SJCRH30 (cell line): ENCODE measurements at regions not wholly inside any gene's neighbourhood (a gene's known extent, or its start where the extent isn't known, plus 50 kb on each side); places are given as distances from the start of the nearest gene placed in this dataset.
A peak's percentile ranks its signal among the peaks of the same experiment; 100 is the strongest.

Experiments used
- DNase-seq, 2 experiments: peaks; one replicate each; pipeline ENCODE4 v3.0.0-alpha.2; 2015 to 2020
- H3K27ac ChIP-seq: fragments of 250-450 bp; sonication (Bioruptor Pico); 2 replicates; pipeline ENCODE4 v1.5.1; 2020; ENCODE audit warnings: mild to moderate bottlenecking, moderate library complexity
- H3K27me3 ChIP-seq: fragments of 250-450 bp; sonication (Bioruptor Pico); 2 replicates; pipeline ENCODE4 v1.5.1; 2020; ENCODE audit warnings: mild to moderate bottlenecking, moderate library complexity
- H3K36me3 ChIP-seq: fragments of 250-450 bp; sonication (Bioruptor Pico); 2 replicates; pipeline ENCODE4 v1.5.1; 2020; ENCODE audit warnings: mild to moderate bottlenecking, moderate library complexity
- H3K4me1 ChIP-seq: fragments of 250-450 bp; sonication (Bioruptor Pico); 2 replicates; pipeline ENCODE4 v1.5.1; 2020; ENCODE audit warnings: mild to moderate bottlenecking, moderate library complexity
- H3K4me3 ChIP-seq: fragments of 250-450 bp; sonication (Bioruptor Pico); 2 replicates; pipeline ENCODE4 v1.5.1; 2020; ENCODE audit warnings: mild to moderate bottlenecking, moderate library complexity
- H3K9me3 ChIP-seq: fragments of 250-450 bp; sonication (Bioruptor Pico); replicated peaks from 2 replicates; pipeline ENCODE4 v1.5.1; 2020; ENCODE audit warnings: mild to moderate bottlenecking, moderate library complexity

DNA sequence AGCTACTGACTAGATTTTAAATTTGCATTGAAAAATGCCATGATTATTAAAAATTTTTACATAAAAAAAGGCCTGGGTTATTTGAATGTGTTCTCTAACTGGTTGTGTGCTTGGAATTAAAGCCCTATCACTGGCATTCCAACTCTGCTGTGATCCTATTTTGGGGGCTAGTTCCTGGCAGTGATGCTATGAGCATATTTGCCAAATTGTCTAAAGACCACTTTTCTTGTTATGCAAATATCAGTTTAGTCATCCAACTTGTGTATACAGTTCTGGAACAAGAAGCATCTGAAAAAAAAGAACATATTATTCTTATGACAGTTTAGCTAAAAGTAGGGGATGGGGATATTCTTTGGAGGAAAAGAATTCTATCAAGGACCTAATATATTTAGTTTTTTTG lies 243.4 kb upstream of the ZNF717 start:
- DNase-seq, result no peak
- H3K27me3 ChIP-seq, result no peaks in the 10 kb centered on the region
- no peaks in the 10 kb centered on the region for H3K9me3 ChIP-seq
- no peak overlapping the region for H3K27ac ChIP-seq
- H3K4me1 ChIP-seq, result no peaks in the 10 kb centered on the region
- no peaks in the 10 kb centered on the region for H3K36me3 ChIP-seq
- no peak overlapping the region for H3K4me3 ChIP-seq

DNA sequence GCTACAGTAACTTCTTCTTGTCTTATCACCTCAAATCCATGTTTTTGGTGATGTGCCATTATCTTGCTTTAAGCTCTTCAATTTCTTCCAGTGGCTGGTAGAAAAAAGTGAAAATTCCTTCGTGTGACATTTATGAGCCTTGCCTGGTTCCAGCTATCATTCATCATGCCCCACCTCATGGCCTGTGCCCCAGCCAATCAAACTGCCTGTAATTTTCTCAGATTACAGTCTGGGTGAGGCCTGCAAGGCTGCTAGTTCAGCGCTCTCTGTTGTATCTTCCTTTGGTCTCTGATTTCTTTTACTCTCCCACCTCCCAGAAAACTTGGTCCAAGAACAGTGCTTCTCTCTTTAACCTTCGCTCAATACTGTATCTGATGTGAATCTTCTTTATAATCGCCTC lies 249.3 kb upstream of the ZNF717 start:
- Histone ChIP-seq H3K4me3 (no peak overlapping the region), H3K4me1 (peaks cover 6% of the 10 kb centered on the region), H3K9me3 (no peaks in the 10 kb centered on the region), H3K27me3 (no peaks in the 10 kb centered on the region), H3K36me3 (no peaks in the 10 kb centered on the region), H3K27ac (no peak overlapping the region)
- DNase-seq, result no peak

DNA sequence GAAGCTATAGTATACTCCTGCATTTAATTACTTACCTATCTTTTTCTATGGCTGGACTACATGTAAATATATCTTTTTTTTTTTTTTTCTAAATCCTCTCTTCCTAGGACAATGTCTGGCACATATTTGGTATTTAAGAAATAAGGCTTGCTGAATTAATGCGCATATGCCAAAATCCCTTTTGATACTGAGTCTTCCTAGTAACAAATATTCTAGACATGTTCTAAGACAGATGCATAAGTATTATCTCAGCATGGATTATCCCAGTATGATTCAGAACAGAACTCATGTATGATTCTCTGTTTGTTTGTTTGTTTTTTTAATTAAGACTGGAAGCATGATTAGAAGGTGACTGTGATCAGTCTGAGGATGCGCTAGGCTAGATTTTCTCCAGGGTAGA lies 249.8 kb upstream of the ZNF717 start:
- DNase-seq, result no peak
- no peaks in the 10 kb centered on the region for H3K36me3 ChIP-seq
- H3K27me3 ChIP-seq, result no peaks in the 10 kb centered on the region
- no peak overlapping the region for H3K27ac ChIP-seq
- H3K4me1 ChIP-seq, result peaks cover 8% of the 10 kb centered on the region
- H3K9me3 ChIP-seq, result no peaks in the 10 kb centered on the region
- no peak overlapping the region for H3K4me3 ChIP-seq

DNA sequence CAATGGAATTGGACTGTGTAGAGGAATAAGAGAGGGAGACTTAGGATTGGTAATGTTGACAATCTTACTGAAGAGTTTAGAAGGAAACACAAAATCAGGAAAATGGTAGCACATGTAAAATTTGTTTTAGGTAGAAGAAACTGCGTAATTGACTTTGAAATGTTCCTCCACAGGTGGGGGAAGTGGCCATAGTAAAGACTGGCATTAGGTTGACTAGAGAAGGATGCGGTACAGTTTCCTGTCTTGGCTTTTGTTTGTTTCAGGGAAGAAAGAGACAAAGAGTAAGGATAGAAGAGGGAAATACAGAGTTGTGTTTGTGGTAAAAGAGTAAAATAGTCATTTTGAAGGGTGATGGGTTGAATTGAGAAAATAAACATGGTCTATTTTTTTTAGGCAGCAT lies 253.6 kb upstream of the ZNF717 start:
- H3K27ac ChIP-seq, result no peak overlapping the region
- no peak overlapping the region for H3K4me3 ChIP-seq
- no peaks in the 10 kb centered on the region for H3K27me3 ChIP-seq
- H3K4me1 ChIP-seq, result peaks cover 8% of the 10 kb centered on the region
- no peaks in the 10 kb centered on the region for H3K36me3 ChIP-seq
- no peak for DNase-seq
- H3K9me3 ChIP-seq, result no peaks in the 10 kb centered on the region

DNA sequence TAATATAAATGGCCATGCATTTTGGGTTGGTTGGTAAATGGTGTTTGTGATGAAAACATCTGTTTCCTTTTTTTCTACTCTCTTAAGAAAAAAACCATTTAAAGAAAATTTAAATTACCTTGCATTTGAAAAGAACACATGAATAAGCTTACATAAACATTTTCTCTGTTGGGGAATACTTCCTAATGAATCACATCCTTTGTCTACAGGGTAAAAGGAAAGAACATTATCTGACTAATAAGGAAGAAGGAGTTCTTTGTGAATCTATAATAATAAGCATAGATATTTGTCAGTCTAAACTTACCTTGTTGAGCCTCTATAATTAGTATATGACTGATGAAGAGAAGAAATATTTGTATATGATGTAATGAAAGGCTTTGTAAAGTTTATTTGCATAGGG lies 254.1 kb upstream of the ZNF717 start:
- peaks cover 11% of the 10 kb centered on the region for H3K4me1 ChIP-seq
- H3K4me3 ChIP-seq, result no peak overlapping the region
- H3K27ac ChIP-seq, result no peak overlapping the region
- no peaks in the 10 kb centered on the region for H3K9me3 ChIP-seq
- peak in 1 of 2 experiments; percentile 8 for DNase-seq
- no peaks in the 10 kb centered on the region for H3K27me3 ChIP-seq
- no peaks in the 10 kb centered on the region for H3K36me3 ChIP-seq

DNA sequence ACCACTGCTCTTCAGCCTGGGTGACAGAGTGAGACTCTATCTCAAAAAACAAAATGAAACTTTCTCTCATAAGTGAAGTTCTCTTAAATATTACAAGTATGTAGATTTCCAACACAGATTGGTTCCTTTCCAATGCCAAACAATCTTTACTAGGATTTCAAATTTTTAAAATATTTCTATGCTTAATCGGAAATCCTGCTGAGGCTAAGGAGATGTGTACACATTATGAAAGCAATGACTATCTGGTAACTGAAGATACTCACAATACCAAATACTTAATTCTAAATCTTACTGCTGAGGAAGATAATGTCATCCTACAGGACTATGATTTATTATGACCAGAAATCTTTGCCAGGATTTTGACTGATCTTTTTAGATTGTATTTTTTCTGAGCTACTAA lies 255.6 kb upstream of the ZNF717 start:
- no peaks in the 10 kb centered on the region for H3K9me3 ChIP-seq
- DNase-seq, result no peak

DNA sequence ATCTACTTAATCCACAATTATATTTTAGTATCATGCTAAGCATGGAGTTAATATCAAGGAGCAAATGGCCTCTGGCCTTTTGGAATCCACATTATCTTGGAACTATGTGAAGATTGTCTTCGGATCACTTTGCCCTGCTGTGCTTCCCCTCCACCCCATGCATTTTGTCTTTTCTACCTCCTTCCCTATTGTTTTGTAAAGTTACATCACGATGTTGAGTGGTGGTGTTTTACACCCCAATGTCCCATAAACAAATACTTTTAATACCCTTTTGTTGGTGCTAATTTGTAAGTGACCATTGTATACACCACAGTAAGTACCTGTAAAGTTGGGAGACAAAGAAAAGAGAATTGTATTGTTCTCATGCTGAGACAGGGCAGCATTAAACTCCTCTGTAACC lies 258.4 kb upstream of the ZNF717 start:
- no peaks in the 10 kb centered on the region for H3K9me3 ChIP-seq
- no peaks in the 10 kb centered on the region for H3K36me3 ChIP-seq
- no peak overlapping the region for H3K4me3 ChIP-seq
- H3K27me3 ChIP-seq, result no peaks in the 10 kb centered on the region
- H3K27ac ChIP-seq, result no peak overlapping the region
- peaks cover 25% of the 10 kb centered on the region for H3K4me1 ChIP-seq
- no peak for DNase-seq

More for the DNA sequence above, 255.6 kb upstream of the ZNF717 start:
- Histone ChIP-seq H3K4me1 (peaks cover 24% of the 10 kb centered on the region), H3K4me3 (no peak overlapping the region), H3K36me3 (no peaks in the 10 kb centered on the region), H3K27ac (no peak overlapping the region), H3K27me3 (no peaks in the 10 kb centered on the region)

DNA sequence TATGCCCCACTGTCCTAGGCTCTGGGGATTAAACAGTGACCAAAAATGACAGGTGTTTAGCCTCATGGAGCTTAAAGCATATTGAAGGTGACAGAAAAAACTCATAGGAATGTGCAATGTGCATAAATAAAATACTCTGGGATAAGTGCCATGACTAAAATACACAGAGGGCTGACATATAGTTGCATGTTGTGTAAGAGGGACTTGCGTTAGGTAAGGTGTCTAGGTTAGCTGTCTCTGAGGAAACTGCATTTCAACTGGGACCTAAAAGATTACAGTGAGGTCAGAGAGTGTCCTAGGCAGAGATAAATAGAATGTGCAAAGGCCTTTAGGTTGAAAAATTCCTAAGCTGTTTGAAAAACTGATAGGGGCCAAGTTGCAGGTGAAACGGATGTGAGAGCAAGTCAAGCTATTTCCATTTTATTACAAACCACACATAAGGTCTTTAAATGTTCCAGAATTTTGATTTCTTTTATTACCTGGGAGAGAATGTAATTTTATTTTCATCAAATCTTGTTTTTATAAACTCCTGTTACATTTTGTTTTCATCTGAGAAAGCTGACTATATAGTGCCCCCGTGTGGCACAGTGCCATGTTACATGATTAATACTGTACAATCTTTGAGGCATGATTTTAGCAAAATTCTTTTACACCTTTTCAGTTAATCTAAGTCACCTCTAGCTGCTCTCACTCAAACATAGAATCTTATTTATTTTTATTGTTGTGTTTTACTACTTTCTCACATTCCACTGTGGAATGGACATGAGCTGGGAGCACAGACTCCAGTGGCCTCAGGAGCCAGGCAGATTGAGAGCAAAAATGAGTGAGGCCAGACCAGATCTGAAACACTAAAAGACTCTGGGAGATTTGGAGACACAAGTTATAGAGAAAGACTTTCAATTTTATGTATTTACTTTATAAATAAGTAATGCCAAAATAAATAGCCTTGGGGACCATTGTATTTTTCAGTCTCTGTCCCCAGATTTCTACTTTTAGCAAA lies 259.6 kb upstream of the ZNF717 start:
- peaks cover 16% of the 10 kb centered on the region for H3K4me1 ChIP-seq
- no peaks in the 10 kb centered on the region for H3K36me3 ChIP-seq
- H3K9me3 ChIP-seq, result no peaks in the 10 kb centered on the region
- peak overlapping the region; percentile 3; the same call in 1 of the 2 replicates for H3K27ac ChIP-seq
- H3K27me3 ChIP-seq, result no peaks in the 10 kb centered on the region
- H3K4me3 ChIP-seq, result no peak overlapping the region
- DNase-seq, result peak; percentile 31 to 62

DNA sequence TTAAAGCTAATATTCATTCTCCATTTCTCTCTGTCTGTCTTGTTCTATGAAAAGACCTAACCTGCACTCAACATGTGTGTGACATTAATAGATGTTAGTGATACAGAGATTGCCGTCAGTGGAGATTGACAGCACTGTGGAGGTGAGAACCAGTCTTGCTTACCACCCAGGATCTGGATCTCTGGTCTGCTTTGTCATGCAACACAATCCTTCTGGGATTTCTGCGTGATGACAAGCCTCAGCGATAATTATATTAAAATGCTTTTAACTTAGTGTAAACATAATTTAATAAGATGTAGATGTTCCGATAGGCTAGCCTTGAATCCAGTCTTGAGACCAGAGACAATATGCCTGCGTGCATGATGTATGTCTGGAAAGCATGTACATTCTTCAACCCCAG lies 262.0 kb upstream of the ZNF717 start:
- Histone ChIP-seq H3K27ac (no peak overlapping the region), H3K27me3 (no peaks in the 10 kb centered on the region), H3K36me3 (no peaks in the 10 kb centered on the region), H3K9me3 (no peaks in the 10 kb centered on the region), H3K4me1 (peaks cover 16% of the 10 kb centered on the region), H3K4me3 (no peak overlapping the region)
- DNase-seq, result no peak

DNA sequence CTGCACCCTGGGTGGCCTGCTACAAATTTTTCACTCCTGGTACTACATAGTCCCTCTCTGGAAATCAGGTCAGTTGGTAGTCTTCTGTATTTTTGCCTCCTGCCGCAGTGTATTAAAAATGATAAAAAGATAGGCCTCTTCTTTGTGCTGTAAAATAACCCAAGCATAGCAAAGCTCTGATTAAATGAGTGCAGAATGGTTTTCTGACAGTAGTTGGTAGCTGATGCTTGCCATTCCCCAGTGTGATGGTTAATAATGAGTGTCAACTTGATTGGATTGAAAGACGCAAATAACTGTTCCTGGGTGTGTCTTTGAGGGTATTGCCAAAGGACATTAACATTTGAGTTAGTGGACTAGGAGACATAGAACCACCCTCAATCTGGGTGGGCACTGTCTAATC lies 264.4 kb upstream of the ZNF717 start:
- H3K9me3 ChIP-seq, result no peaks in the 10 kb centered on the region
- no peak overlapping the region for H3K27ac ChIP-seq
- H3K27me3 ChIP-seq, result no peaks in the 10 kb centered on the region
- H3K4me3 ChIP-seq, result no peak overlapping the region
- H3K36me3 ChIP-seq, result no peaks in the 10 kb centered on the region
- DNase-seq, result no peak
- H3K4me1 ChIP-seq, result peaks cover 10% of the 10 kb centered on the region

DNA sequence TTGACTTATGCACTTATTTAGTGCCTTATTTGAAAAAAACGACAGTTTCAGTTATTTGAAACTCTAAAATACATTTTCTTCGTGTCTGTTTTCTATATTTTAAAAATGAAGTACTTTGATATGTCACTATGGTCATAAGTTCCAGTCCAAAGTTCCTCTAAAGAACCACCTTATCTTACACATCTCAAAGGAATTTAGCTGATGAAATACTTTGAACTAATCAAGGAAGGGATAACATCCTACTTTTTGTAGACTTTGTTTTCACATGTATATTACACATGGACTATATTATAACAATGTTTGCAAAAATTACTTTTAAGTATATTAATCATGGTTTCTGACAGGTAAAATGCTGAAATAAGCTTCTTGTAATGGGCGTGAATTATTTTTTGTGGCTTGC lies 265.8 kb upstream of the ZNF717 start:
- no peaks in the 10 kb centered on the region for H3K4me1 ChIP-seq
- no peak overlapping the region for H3K27ac ChIP-seq
- H3K4me3 ChIP-seq, result no peak overlapping the region
- no peaks in the 10 kb centered on the region for H3K27me3 ChIP-seq
- H3K36me3 ChIP-seq, result no peaks in the 10 kb centered on the region
- no peaks in the 10 kb centered on the region for H3K9me3 ChIP-seq
- no peak for DNase-seq

DNA sequence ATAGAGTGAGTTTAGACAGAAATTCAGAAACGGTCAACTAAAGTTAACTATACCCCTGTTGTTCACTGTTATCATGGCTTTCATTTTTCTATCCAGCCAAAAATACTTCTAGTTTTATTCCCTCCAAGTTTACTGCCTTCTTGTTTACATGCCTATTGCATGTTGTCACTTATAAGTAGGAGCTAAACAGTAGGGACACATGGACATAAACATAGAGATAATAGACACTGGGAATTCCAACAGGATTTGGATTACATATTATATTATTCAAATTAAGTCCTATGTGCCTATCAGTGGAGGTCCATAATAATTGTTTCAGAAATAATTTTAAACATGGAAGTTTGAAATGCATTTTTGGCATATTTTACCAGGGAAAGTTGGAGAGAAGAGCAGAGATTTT lies 269.1 kb upstream of the ZNF717 start:
- Histone ChIP-seq H3K27ac (no peak overlapping the region), H3K36me3 (no peaks in the 10 kb centered on the region), H3K27me3 (no peaks in the 10 kb centered on the region), H3K4me1 (no peaks in the 10 kb centered on the region), H3K9me3 (no peaks in the 10 kb centered on the region), H3K4me3 (no peak overlapping the region)
- no peak for DNase-seq

DNA sequence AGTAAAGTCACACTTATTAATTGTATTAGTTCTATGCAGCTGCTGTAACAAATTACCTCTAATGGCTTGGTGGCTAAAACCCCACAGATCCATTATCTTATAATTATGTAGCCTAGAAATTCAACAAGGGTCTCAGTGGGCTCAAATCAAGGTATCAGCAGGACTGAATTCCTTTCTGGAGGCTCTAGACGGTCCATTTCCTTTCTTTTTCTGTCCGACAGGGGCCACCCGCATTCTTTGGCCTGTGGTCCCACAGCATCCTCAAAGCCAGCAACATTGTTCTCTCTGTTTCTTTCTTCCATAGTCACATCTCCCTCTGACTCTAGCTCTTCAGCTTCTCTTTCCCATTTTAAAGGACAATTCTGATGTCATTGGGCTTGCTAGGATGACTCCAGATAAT lies 276.3 kb upstream of the ZNF717 start:
- Histone ChIP-seq H3K36me3 (no peaks in the 10 kb centered on the region), H3K9me3 (no peaks in the 10 kb centered on the region), H3K27me3 (no peaks in the 10 kb centered on the region), H3K4me1 (0 out of 2 replicates have a peak, but pooled peaks cover 2% of the 10 kb centered on the region), H3K4me3 (no peak overlapping the region), H3K27ac (no peak overlapping the region)
- no peak for DNase-seq

DNA sequence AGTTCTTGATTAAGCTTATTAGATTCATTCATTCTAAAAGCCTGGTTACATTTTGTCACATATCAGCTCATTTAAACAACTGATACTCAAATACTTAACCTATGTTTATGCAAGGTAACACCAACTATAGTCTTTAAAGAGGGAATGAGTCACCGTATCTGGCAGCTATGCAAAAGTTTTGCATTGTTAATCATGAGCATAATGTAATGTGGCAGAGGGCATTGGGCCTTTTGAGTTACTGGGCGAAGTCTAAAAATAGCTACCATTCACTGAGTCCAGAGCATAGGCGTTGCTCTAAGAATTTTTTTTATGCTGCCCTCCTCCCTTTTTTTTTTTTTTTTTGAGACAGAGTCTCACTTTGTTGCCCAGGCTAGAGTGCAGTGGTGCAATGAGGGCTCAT lies 277.7 kb upstream of the ZNF717 start:
- Histone ChIP-seq H3K27ac (no peak overlapping the region), H3K9me3 (no peaks in the 10 kb centered on the region), H3K27me3 (no peaks in the 10 kb centered on the region), H3K4me3 (no peak overlapping the region), H3K36me3 (no peaks in the 10 kb centered on the region), H3K4me1 (0 out of 2 replicates have a peak, but pooled peaks cover 2% of the 10 kb centered on the region)
- no peak for DNase-seq

DNA sequence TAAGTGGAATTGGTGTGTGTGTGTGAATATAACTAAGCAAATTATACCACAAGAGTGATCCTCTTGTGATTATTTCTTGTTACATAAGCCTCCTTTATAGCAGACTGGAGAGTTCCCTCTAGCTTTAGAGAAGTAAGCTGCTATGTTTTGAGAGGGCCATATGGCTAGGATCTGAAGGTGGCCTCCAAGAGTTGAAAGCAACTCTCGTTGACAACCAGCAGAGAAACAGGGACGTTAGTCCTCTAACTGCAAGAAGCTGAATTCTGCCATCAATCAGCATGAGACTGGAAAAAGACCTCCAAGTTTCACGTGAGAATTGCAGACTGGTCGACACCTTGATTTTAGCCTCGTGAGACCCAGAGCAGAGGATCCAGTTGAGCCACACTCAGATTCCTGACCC lies 278.5 kb upstream of the ZNF717 start:
- H3K4me3 ChIP-seq, result no peak overlapping the region
- no peaks in the 10 kb centered on the region for H3K36me3 ChIP-seq
- 0 out of 2 replicates have a peak, but pooled peaks cover 2% of the 10 kb centered on the region for H3K4me1 ChIP-seq
- no peak overlapping the region for H3K27ac ChIP-seq
- DNase-seq, result no peak
- H3K27me3 ChIP-seq, result no peaks in the 10 kb centered on the region
- no peaks in the 10 kb centered on the region for H3K9me3 ChIP-seq

DNA sequence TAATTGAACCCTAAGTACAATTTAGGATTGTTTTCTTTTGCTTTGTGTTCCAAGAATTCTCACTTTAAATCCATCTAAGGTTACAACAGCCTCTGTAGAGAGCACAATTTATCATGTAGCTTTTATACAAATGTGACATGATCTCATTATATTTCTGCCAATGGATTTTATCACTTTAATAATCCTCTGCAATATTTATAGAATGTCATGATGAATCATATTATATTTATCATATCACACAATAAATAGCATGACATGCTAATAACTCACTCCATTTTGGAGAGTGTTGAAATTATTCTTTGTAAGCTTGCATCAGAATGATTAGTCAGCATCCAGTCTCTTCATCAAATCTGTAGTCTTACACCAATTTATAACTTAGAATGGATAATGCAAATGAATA lies 280.6 kb upstream of the ZNF717 start:
- H3K9me3 ChIP-seq, result no peaks in the 10 kb centered on the region

More for the DNA sequence above, 280.6 kb upstream of the ZNF717 start:
- Histone ChIP-seq H3K27ac (no peak overlapping the region), H3K4me1 (0 out of 2 replicates have a peak, but pooled peaks cover 2% of the 10 kb centered on the region), H3K36me3 (no peaks in the 10 kb centered on the region), H3K27me3 (no peaks in the 10 kb centered on the region), H3K4me3 (no peak overlapping the region)
- peak in 1 of 2 experiments; percentile 7 for DNase-seq
